WERI-Rb-1 (cell line): ENCODE measurements at regions not wholly inside any gene's neighbourhood (a gene's known extent, or its start where the extent isn't known, plus 50 kb on each side); places are given as distances from the start of the nearest gene placed in this dataset.

ENCODE experiments used
- DNase-seq: peaks from one replicate; pipeline ENCODE4 v3.0.0-alpha.2; 2020
- H3K27ac ChIP-seq: fragments of 250-450 bp; sonication (Bioruptor Pico); 2 replicates; pipeline ENCODE4 v1.5.1; 2020; ENCODE audit warnings: mild to moderate bottlenecking, moderate library complexity
- H3K27me3 ChIP-seq: fragments of 250-450 bp; sonication (Bioruptor Pico); 2 replicates; pipeline ENCODE4 v1.5.1; 2021; ENCODE audit warnings: mild to moderate bottlenecking, low read depth, moderate library complexity; ENCODE audit not compliant: insufficient read depth, severe bottlenecking
- H3K36me3 ChIP-seq: fragments of 250-450 bp; sonication (Bioruptor Pico); 2 replicates; pipeline ENCODE4 v1.5.1; 2020; ENCODE audit warnings: mild to moderate bottlenecking, moderate library complexity
- H3K4me3 ChIP-seq: 2 replicates; pipeline ENCODE4 v1.5.1; 2011; ENCODE audit warnings: low read depth, mild to moderate bottlenecking, control low read depth, low read length
- H3K9me3 ChIP-seq: fragments of 250-450 bp; sonication (Bioruptor Pico); 2 replicates; pipeline ENCODE4 v1.5.1; 2021; ENCODE audit warnings: mild to moderate bottlenecking, moderate library complexity; ENCODE audit not compliant: severe bottlenecking
- CTCF ChIP-seq: IDR thresholded peaks from 2 replicates; pipeline ENCODE4 v1.5.1; 2011; ENCODE audit warnings: low read depth, mild to moderate bottlenecking, control low read depth, inconsistent platforms, low read length

DNA sequence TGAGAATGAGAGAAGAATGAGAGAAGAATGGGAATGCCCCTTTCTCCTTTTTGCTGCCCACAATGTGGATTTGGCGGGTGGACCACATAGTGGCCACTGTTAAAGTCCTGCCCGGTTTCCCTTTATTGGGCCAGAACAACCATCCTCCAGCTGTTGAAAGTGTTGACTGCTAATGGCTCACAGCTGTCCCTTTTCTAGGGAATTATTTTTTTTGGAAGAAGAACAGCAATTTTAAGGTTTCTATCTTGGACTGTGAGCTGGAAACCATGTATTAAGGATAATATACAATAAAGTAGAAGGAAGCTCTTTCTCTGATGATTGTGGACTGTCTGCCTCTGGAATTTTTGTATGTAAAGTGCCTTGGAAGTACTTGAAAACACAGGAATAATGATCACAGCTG, 185.9 kb downstream of the DMRT2 start:
- no peak for TF ChIP-seq CTCF
- H3K9me3 ChIP-seq: no peaks in the 10 kb centered on the region
- H3K27ac ChIP-seq: no peak overlapping the region
- no peak overlapping the region for H3K4me3 ChIP-seq
- DNase-seq: no peak
- no peaks in the 10 kb centered on the region for H3K36me3 ChIP-seq
- H3K27me3 ChIP-seq: peaks cover 62% of the 10 kb centered on the region

DNA sequence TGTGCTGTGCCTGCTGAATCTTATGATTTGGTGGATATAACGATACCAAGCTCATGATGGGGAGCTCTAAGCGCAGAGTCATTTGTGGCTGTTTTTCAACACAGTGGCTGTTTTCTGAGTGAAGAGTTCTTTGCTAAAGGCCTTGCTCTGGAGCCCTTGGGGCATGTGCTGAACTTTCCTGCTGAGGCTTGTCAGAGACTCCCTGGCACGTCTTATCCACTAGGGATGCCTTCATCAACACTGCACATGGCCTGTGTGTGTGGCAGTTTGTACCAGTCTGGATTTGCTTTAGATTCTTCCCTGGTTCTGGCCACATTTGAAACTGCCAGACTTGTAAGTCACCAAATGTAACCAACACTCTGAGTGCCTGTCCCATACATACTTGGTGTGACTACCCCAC, 188.2 kb downstream of the DMRT2 start:
- no peak for DNase-seq
- no peak for TF ChIP-seq CTCF
- no peak overlapping the region for H3K4me3 ChIP-seq
- H3K9me3 ChIP-seq: no peaks in the 10 kb centered on the region
- no peak overlapping the region for H3K27ac ChIP-seq
- no peaks in the 10 kb centered on the region for H3K36me3 ChIP-seq
- H3K27me3 ChIP-seq: peaks cover 70% of the 10 kb centered on the region

DNA sequence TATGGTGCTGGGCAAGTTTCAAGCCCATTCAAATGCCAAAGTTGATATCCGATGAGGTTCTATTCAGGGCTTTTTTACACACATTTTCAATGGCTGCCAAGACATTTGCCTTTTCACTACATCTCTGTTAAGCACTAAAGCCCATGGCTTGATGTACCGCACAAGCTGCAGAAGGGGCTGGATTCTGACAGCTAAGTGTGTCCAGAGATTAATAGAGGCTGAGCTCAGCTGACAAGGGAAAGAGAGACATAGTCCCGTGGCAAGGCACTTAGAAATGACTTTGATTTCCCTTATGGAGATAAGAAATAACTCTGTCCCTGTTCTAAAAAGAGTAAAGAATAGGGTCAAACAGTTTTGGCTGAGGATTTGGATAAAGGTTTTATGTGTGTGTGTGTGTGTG, 198.6 kb downstream of the DMRT2 start:
- DNase-seq: no peak

DNA sequence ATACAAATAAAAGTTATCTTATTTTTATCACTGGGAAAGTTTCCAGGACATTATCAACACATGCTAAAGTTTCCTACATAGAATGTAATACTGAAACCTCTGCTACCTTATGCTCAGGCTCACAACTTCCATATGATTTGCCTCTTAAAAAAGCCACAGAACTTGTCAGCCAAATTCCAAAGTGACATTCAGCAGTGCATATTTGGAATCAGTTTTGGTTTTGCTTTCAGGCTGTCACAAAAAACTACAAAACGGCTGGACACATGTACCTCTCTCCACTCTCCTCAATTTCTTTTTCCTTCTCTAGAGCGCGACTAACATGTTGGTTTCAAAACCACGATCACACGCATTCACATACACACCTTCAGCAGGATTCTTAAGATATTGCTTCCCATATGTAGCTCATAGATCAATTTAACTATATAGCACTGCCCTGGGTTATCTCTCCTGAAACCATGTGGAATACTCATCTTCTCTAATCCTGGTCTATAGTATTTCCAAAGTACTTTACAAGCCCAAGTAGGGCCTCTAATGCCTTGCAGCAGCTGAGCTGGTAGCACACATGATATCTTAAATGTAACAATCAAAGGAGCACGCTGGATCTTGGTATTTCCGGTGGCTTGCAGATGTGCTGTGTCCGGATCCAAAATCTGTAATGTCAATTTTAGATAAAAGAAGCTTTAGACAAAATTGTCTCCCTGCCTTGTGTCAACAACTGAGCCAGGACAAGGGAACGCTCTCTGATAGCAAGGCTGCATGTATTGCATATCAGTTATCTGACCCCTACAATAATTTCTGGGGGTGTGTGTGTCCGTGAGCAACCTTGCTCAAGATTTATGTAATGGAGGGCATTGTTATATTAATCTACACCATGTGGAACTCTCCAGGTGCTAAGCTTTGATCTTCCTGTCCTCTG, 203.2 kb downstream of the DMRT2 start:
- H3K27ac ChIP-seq: no peak overlapping the region
- no peak overlapping the region for H3K4me3 ChIP-seq
- TF ChIP-seq CTCF: no peak
- peaks cover 69% of the 10 kb centered on the region for H3K27me3 ChIP-seq
- no peaks in the 10 kb centered on the region for H3K9me3 ChIP-seq
- no peaks in the 10 kb centered on the region for H3K36me3 ChIP-seq
- no peak for DNase-seq

More for the DNA sequence above, 198.6 kb downstream of the DMRT2 start:
- TF ChIP-seq CTCF: no peak
- Histone ChIP-seq H3K36me3 (no peaks in the 10 kb centered on the region), H3K27me3 (peaks cover 55% of the 10 kb centered on the region), H3K9me3 (no peaks in the 10 kb centered on the region), H3K27ac (no peak overlapping the region), H3K4me3 (no peak overlapping the region)

DNA sequence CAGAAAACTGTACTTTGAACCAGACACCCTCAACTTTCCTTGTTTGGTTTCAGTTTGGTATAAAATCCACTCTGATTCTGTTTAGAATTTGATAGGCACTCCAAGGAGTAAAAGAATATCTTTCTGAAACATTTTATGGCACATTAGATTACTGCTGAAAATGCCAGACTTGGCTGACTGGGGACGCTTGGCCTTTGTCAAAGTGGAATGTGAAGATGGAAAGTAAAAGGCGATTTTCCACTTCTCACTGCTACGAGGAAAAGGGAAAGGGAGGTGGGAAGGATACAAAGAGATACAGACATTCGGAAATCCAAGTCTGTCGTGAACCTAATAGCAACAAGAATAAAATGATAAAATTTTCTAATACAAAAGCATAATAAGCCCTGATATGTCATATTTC, 203.9 kb downstream of the DMRT2 start:
- H3K27ac ChIP-seq: no peak overlapping the region
- H3K4me3 ChIP-seq: no peak overlapping the region
- no peak for TF ChIP-seq CTCF
- no peaks in the 10 kb centered on the region for H3K9me3 ChIP-seq
- no peak for DNase-seq
- H3K36me3 ChIP-seq: no peaks in the 10 kb centered on the region
- H3K27me3 ChIP-seq: peaks cover 71% of the 10 kb centered on the region
